ENCODE measurements at regions not wholly inside any gene's neighbourhood (a gene's known extent, or its start where the extent isn't known, plus 50 kb on each side); places are given as distances from the start of the nearest gene placed in this dataset.

- H3K4me2 ChIP-seq = no peak overlapping the region
- no peaks in the 10 kb centered on the region for H3K36me3 ChIP-seq (ENCODE audit: insufficient read depth)
- H3K27ac Mint-ChIP-seq = no peak overlapping the region
- H3K4me3 Mint-ChIP-seq = no peak overlapping the region
- no peaks in the 10 kb centered on the region for H3K4me1 ChIP-seq (ENCODE audit: insufficient read depth)
- no peaks in the 10 kb centered on the region for H3K27me3 Mint-ChIP-seq (ENCODE audit: insufficient read depth, low read depth, poor library complexity)
- no peaks in the 10 kb centered on the region for H3K36me3 Mint-ChIP-seq (ENCODE audit: low read depth)
- H3K27ac ChIP-seq (ENCODE audit: low read depth) = no peak overlapping the region
- DNase-seq (ENCODE audit: low spot score) = no peak
- H3K79me2 ChIP-seq (replicated peaks; ENCODE audit: insufficient read depth) = no peaks in the 10 kb centered on the region
- H3K4me1 Mint-ChIP-seq = no peaks in the 10 kb centered on the region
- H3K9me2 ChIP-seq (ENCODE audit: insufficient read depth) = no peaks in the 10 kb centered on the region
- no peak overlapping the region for H3K4me3 ChIP-seq
- no peak for TF ChIP-seq ETS1 (IDR thresholded peaks at IDR 0.05)
- no peak for TF ChIP-seq EZH2phosphoT487 (IDR thresholded peaks at IDR 0.05; ENCODE audit: unreplicated experiment)
- no peak for TF ChIP-seq CTCF (conservative IDR thresholded peaks at IDR 0.05; ENCODE audit: low read depth in 2 of 2)
- H3K27me3 ChIP-seq (ENCODE audit: insufficient read depth) = peaks cover 2% of the 10 kb centered on the region; the same call in 1 of the 2 replicates
- H3K9me3 Mint-ChIP-seq = no peaks in the 10 kb centered on the region
- ATAC-seq = no peak
- no peak overlapping the region for H2AFZ ChIP-seq
- H4K20me1 ChIP-seq (replicated peaks; ENCODE audit: insufficient read depth) = 0 out of 2 replicates have a peak, but pooled peaks cover 3% of the 10 kb centered on the region
- H3F3A ChIP-seq (replicated peaks; ENCODE audit: low read depth) = no peaks in the 10 kb centered on the region
Measured at GRCh38 chr2:222037211-222037610, 261.6 kb downstream of the PAX3 start.

GRCh38 chr2:222034058-222034457 is 264.7 kb downstream of the PAX3 start:
- H4K20me1 ChIP-seq (replicated peaks; ENCODE audit: insufficient read depth) = 0 out of 2 replicates have a peak, but pooled peaks cover 3% of the 10 kb centered on the region
- no peaks in the 10 kb centered on the region for H3K4me1 Mint-ChIP-seq
- no peak overlapping the region for H3K27ac ChIP-seq (ENCODE audit: low read depth)
- H3K27ac Mint-ChIP-seq = no peak overlapping the region
- ATAC-seq (no peak), DNase-seq (ENCODE audit: low spot score) (no peak)
- peaks cover 4% of the 10 kb centered on the region; the same call in 1 of the 3 replicates for H3K9me3 Mint-ChIP-seq
- H2AFZ ChIP-seq = no peak overlapping the region
- H3K79me2 ChIP-seq (replicated peaks; ENCODE audit: insufficient read depth) = no peaks in the 10 kb centered on the region
- H3K9me2 ChIP-seq (ENCODE audit: insufficient read depth) = no peaks in the 10 kb centered on the region
- H3K4me1 ChIP-seq (ENCODE audit: insufficient read depth) = no peaks in the 10 kb centered on the region
- H3K36me3 ChIP-seq (ENCODE audit: insufficient read depth) = no peaks in the 10 kb centered on the region; the same call in 1 of the 2 replicates
- H3K36me3 Mint-ChIP-seq (ENCODE audit: low read depth) = no peaks in the 10 kb centered on the region
- no peak overlapping the region for H3K4me3 Mint-ChIP-seq
- H3K27me3 Mint-ChIP-seq (ENCODE audit: insufficient read depth, low read depth, poor library complexity) = peaks cover 3% of the 10 kb centered on the region
- H3F3A ChIP-seq (replicated peaks; ENCODE audit: low read depth) = no peaks in the 10 kb centered on the region
- H3K4me3 ChIP-seq = no peak overlapping the region
- H3K27me3 ChIP-seq (ENCODE audit: insufficient read depth) = peaks cover 6% of the 10 kb centered on the region; the same call in 1 of the 2 replicates
- no peak overlapping the region for H3K4me2 ChIP-seq
- TF ChIP-seq CTCF (conservative IDR thresholded peaks at IDR 0.05; ENCODE audit: low read depth in 2 of 2) (no peak), POLR2AphosphoS5 (IDR thresholded peaks at IDR 0.05; ENCODE audit: low read depth) (no peak), EZH2 (IDR thresholded peaks at IDR 0.05; ENCODE audit: low read depth, unreplicated experiment) (no peak), ZNF462 (CRISPR knock-in tag; IDR thresholded peaks at IDR 0.05) (no peak), CREB1 (CRISPR knock-in tag; IDR thresholded peaks at IDR 0.05; ENCODE audit: low read depth) (no peak), ETS1 (IDR thresholded peaks at IDR 0.05) (no peak), NANOG (IDR thresholded peaks at IDR 0.05; ENCODE audit: borderline replicate concordance) (no peak), ZNF331 (CRISPR knock-in tag; IDR thresholded peaks at IDR 0.05; ENCODE audit: low read depth) (no peak)
